IMR-90 (cell line): ENCODE measurements at regions not wholly inside any gene's neighbourhood (a gene's known extent, or its start where the extent isn't known, plus 50 kb on each side); places are given as distances from the start of the nearest gene placed in this dataset.

Source experiments
- ATAC-seq: fragments of 200-7000 bp; cut with Tn5 transposase; 2 replicates; pipeline ENCODE4 v1.9.1; 2020; ENCODE audit warnings: low read depth, mild to moderate bottlenecking, moderate library complexity
- BruUV-seq: library from RNA; stranded (reverse); fragments of 400-500 nt; replicated peaks from 2 replicates; lab custom pipeline; 2021; lab: Mats Ljungman, UMichigan
- CTCF ChIA-PET: fragments of 300-600 bp; formaldehyde crosslinking; extraction: SDS; loops from one replicate; lab custom pipeline; 2021; ENCODE audit warnings: antibody characterized with exemption; lab: Yijun Ruan, JAX
- POLR2A ChIA-PET: fragments of 300-600 bp; sonication (Branson Sonifier 250); formaldehyde crosslinking; loops from one replicate; lab custom pipeline; 2022; ENCODE audit warnings: antibody characterized with exemption; ENCODE audit not compliant: unreplicated experiment; lab: Charles Lee
- DNase-seq: peaks from one replicate; pipeline ENCODE4 v3.0.0; 2013
- H2AFZ ChIP-seq: replicated peaks from 2 replicates; pipeline ENCODE3; 2013; ENCODE audit warnings: low read length, mild to moderate bottlenecking; ENCODE audit not compliant: poor library complexity
- H2AK5ac ChIP-seq: 2 replicates; pipeline ENCODE4 v1.6.1; 2013; ENCODE audit warnings: low read depth, low read length, inconsistent platforms
- H2AK9ac ChIP-seq: replicated peaks from 2 replicates; pipeline ENCODE3; 2013; ENCODE audit warnings: mild to moderate bottlenecking, low read depth, low read length, moderate library complexity; ENCODE audit not compliant: poor library complexity
- H2BK120ac ChIP-seq: 2 replicates; pipeline ENCODE4 v1.6.1; 2013; ENCODE audit warnings: low read depth, low read length, inconsistent platforms
- H2BK15ac ChIP-seq: 3 replicates; pipeline ENCODE4 v1.6.1; 2013; ENCODE audit warnings: low read depth, low read length, inconsistent platforms
- H2BK20ac ChIP-seq: 2 replicates; pipeline ENCODE4 v1.6.1; 2013; ENCODE audit warnings: low read depth, mild to moderate bottlenecking, inconsistent platforms, low read length, moderate library complexity
- H2BK5ac ChIP-seq: 2 replicates; pipeline ENCODE4 v1.6.1; 2013; ENCODE audit warnings: mild to moderate bottlenecking, low read depth, low read length, inconsistent platforms; ENCODE audit not compliant: poor library complexity, severe bottlenecking
- H3K14ac ChIP-seq: replicated peaks from 2 replicates; pipeline ENCODE4 v1.6.1; 2013; ENCODE audit warnings: low read depth, low read length, inconsistent platforms
- H3K18ac ChIP-seq: 2 replicates; pipeline ENCODE4 v1.6.1; 2013; ENCODE audit warnings: low read depth, low read length, control low read depth
- H3K23ac ChIP-seq: 2 replicates; pipeline ENCODE4 v1.6.1; 2013; ENCODE audit warnings: low read depth, low read length, inconsistent platforms
- H3K27ac ChIP-seq: 2 replicates; pipeline ENCODE4 v1.5.1; 2013; ENCODE audit warnings: mild to moderate bottlenecking, control low read depth, low read length; ENCODE audit not compliant: insufficient read depth
- H3K27me3 ChIP-seq: 2 replicates; pipeline ENCODE4 v1.6.1; 2013; ENCODE audit warnings: low read length; ENCODE audit not compliant: control insufficient read depth, insufficient read depth
- H3K36me3 ChIP-seq: 2 replicates; pipeline ENCODE4 v1.6.1; 2013; ENCODE audit warnings: low read length, mixed read lengths; ENCODE audit not compliant: control insufficient read depth, insufficient read depth
- H3K4ac ChIP-seq: 2 replicates; pipeline ENCODE4 v1.6.1; 2013; ENCODE audit warnings: low read depth, low read length, inconsistent platforms
- H3K4me1 ChIP-seq: 2 replicates; pipeline ENCODE4 v1.6.1; 2013; ENCODE audit warnings: low read length, mixed read lengths; ENCODE audit not compliant: control insufficient read depth, insufficient read depth
- H3K4me2 ChIP-seq: 2 replicates; pipeline ENCODE4 v1.6.1; 2013; ENCODE audit warnings: low read depth, mild to moderate bottlenecking, control low read depth, low read length, moderate library complexity
- H3K4me3 ChIP-seq: 2 replicates; pipeline ENCODE4 v1.5.1; 2013; ENCODE audit warnings: low read depth, mild to moderate bottlenecking, control low read depth, low read length, moderate library complexity; ENCODE audit not compliant: insufficient read depth
- H3K56ac ChIP-seq: 2 replicates; pipeline ENCODE4 v1.6.1; 2013; ENCODE audit warnings: low read length, inconsistent platforms; ENCODE audit not compliant: insufficient read depth; ENCODE audit errors: extremely low read depth
- H3K79me1 ChIP-seq, 2 experiments: 2 replicates each; pipeline ENCODE4 v1.6.1; 2013; ENCODE audit warnings: low read length in 2 of 2, inconsistent platforms in 1 of 2, low read depth in 1 of 2
- H3K9ac ChIP-seq: 2 replicates; pipeline ENCODE4 v1.6.1; 2013; ENCODE audit warnings: low read depth, low read length, control low read depth
- H3K9me1 ChIP-seq: 2 replicates; pipeline ENCODE4 v1.6.1; 2013; ENCODE audit warnings: low read length, inconsistent platforms; ENCODE audit not compliant: insufficient read depth
- H3K9me3 ChIP-seq: 2 replicates; pipeline ENCODE4 v1.6.1; 2013; ENCODE audit warnings: low read length; ENCODE audit not compliant: control insufficient read depth, insufficient read depth
- H4K20me1 ChIP-seq: 2 replicates; pipeline ENCODE4 v1.6.1; 2013; ENCODE audit warnings: low read length, inconsistent platforms; ENCODE audit not compliant: insufficient read depth
- H4K5ac ChIP-seq: 2 replicates; pipeline ENCODE4 v1.6.1; 2013; ENCODE audit warnings: mild to moderate bottlenecking, low read depth, low read length, control low read depth
- H4K8ac ChIP-seq, 2 experiments: 2 replicates each; pipeline ENCODE4 v1.6.1; 2013; ENCODE audit warnings: low read depth in 2 of 2, low read length in 2 of 2, control low read depth in 1 of 2, inconsistent platforms in 1 of 2
- H4K91ac ChIP-seq: 2 replicates; pipeline ENCODE4 v1.6.1; 2013; ENCODE audit warnings: low read depth, low read length, inconsistent platforms; ENCODE audit not compliant: insufficient read depth
- BHLHE40 ChIP-seq: fragments of 150-350 bp; IDR thresholded peaks from 2 replicates; pipeline ENCODE4 v1.6.1; 2016; ENCODE audit warnings: mild to moderate bottlenecking, low read depth, low read length
- CEBPB ChIP-seq: IDR thresholded peaks from 2 replicates; pipeline ENCODE4 v1.6.1; 2012; ENCODE audit warnings: low read depth, low read length, improper control_type of control experiment
- CHD1 ChIP-seq: IDR thresholded peaks from 2 replicates; pipeline ENCODE4 v1.6.1; 2012; ENCODE audit warnings: low read depth, low read length, improper control_type of control experiment
- MAZ ChIP-seq: IDR thresholded peaks from 2 replicates; pipeline ENCODE4 v1.6.1; 2012; ENCODE audit warnings: low read depth, mild to moderate bottlenecking, low read length, improper control_type of control experiment, moderate library complexity, borderline replicate concordance
- NFE2L2 ChIP-seq: fragments of 150-350 bp; IDR thresholded peaks from 2 replicates; pipeline ENCODE4 v1.6.1; 2016; ENCODE audit warnings: low read depth, mild to moderate bottlenecking, low read length
- RFX5 ChIP-seq: IDR thresholded peaks from 2 replicates; pipeline ENCODE4 v1.8.0; 2012; ENCODE audit warnings: low read depth, mild to moderate bottlenecking, low read length, moderate library complexity
- WGBS, 2 experiments: methylation state at CpG; one replicate each; pipeline versions ENCODE4 v1.1.5 to v1.1.7; 2013; ENCODE audit warnings: missing lambda C conversion rate in 2 of 2; ENCODE audit not compliant: insufficient read length in 1 of 2; ENCODE audit errors: extremely low coverage in 2 of 2; 5-methylcytosine and 5-hydroxymethylcytosine counted together
- dilution Hi-C: fragments of 300-500 bp; cut with HindIII; formaldehyde crosslinking; loops from one replicate; pipeline ENCODE4 v1.14.3; 2018; ENCODE audit warnings: low sequenced_read_pairs; ENCODE audit not compliant: unreplicated experiment
- in situ Hi-C: fragments of 300-500 bp; cut with MboI; formaldehyde crosslinking; loops from 3 replicates; pipeline ENCODE4 v1.14.3; 2019; ENCODE audit warnings: low sequenced_read_pairs, inconsistent platforms, mixed read lengths
- intact Hi-C: fragments of 100-400 bp; cut with micrococcal nuclease; formaldehyde crosslinking; loops from 2 replicates; pipeline ENCODE4 v1.10.0; 2022
- TF ChIP-seq, protein P1 (sequence below): fragments of 150-350 bp; IDR thresholded peaks from 2 replicates; pipeline ENCODE4 v1.6.1; 2017; ENCODE audit warnings: mild to moderate bottlenecking, antibody characterized with exemption, low read length, low read depth
- TF ChIP-seq, protein P2 (sequence below): conservative IDR thresholded peaks from 2 replicates; pipeline ENCODE4 v1.5.1; 2012; ENCODE audit warnings: mild to moderate bottlenecking, low read depth, low read length, improper control_type of control experiment

DNA sequence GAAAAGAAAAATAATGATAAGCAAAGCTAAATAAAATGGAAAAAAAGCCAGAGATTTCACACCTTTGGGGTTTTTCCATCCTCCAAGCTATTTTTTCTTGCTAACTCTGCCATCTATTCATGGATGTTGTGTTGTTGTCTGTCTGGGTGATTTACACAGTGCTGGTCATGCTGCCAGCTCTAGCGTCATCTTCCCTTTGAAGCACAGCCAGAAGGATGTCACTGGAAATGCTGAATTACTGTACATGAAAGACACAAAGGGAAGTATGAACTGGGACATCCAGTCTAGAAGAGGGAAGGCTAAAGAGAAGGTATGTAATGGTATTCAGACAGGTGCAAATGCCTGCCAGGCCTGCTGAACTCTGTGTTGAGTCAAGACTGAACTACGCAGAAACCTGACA lies 241.9 kb upstream of the STXBP5 start:
- no peak overlapping the region for H2BK5ac ChIP-seq
- no peak for TF ChIP-seq RFX5
- TF ChIP-seq, protein P1, sequence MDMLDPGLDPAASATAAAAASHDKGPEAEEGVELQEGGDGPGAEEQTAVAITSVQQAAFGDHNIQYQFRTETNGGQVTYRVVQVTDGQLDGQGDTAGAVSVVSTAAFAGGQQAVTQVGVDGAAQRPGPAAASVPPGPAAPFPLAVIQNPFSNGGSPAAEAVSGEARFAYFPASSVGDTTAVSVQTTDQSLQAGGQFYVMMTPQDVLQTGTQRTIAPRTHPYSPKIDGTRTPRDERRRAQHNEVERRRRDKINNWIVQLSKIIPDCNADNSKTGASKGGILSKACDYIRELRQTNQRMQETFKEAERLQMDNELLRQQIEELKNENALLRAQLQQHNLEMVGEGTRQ: no peak
- no peak for TF ChIP-seq NFE2L2
- TF ChIP-seq BHLHE40: no peak
- TF ChIP-seq, protein P2, sequence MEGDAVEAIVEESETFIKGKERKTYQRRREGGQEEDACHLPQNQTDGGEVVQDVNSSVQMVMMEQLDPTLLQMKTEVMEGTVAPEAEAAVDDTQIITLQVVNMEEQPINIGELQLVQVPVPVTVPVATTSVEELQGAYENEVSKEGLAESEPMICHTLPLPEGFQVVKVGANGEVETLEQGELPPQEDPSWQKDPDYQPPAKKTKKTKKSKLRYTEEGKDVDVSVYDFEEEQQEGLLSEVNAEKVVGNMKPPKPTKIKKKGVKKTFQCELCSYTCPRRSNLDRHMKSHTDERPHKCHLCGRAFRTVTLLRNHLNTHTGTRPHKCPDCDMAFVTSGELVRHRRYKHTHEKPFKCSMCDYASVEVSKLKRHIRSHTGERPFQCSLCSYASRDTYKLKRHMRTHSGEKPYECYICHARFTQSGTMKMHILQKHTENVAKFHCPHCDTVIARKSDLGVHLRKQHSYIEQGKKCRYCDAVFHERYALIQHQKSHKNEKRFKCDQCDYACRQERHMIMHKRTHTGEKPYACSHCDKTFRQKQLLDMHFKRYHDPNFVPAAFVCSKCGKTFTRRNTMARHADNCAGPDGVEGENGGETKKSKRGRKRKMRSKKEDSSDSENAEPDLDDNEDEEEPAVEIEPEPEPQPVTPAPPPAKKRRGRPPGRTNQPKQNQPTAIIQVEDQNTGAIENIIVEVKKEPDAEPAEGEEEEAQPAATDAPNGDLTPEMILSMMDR: no peak
- TF ChIP-seq MAZ: no peak
- TF ChIP-seq CHD1: no peak
- TF ChIP-seq CEBPB: no peak
- no peak overlapping the region for H2AFZ ChIP-seq
- in situ Hi-C loops (no loop called here), intact Hi-C loops (no loop called here), dilution Hi-C loops (no loop called here)
- H3K4me1 ChIP-seq: no peaks in the 10 kb centered on the region
- H3K18ac ChIP-seq: no peak overlapping the region
- H3K79me1 ChIP-seq: no peaks in the 10 kb centered on the region
- no peak overlapping the region for H2AK9ac ChIP-seq
- POLR2A ChIA-PET: no interaction called here
- BruUV-seq: no TSS peak
- no peaks in the 10 kb centered on the region for H3K36me3 ChIP-seq
- H3K27ac ChIP-seq: no peak overlapping the region
- no peaks in the 10 kb centered on the region for H3K27me3 ChIP-seq
- H4K91ac ChIP-seq: no peak overlapping the region
- H3K9me3 ChIP-seq: peaks cover 13% of the 10 kb centered on the region
- no peak overlapping the region for H3K9ac ChIP-seq
- H3K56ac ChIP-seq: no peak overlapping the region
- no peak overlapping the region for H2BK20ac ChIP-seq
- H4K8ac ChIP-seq: no peak overlapping the region
- H3K4ac ChIP-seq: no peak overlapping the region
- no peaks in the 10 kb centered on the region for H4K20me1 ChIP-seq
- H4K5ac ChIP-seq: no peak overlapping the region
- no CpG with 5 or more reads among the region's 2 CpGs for WGBS, 2 experiments
- CTCF ChIA-PET: no interaction called here
- no peak overlapping the region for H3K4me3 ChIP-seq
- H3K4me2 ChIP-seq: no peak overlapping the region
- no peak overlapping the region for H3K14ac ChIP-seq
- H3K9me1 ChIP-seq: no peaks in the 10 kb centered on the region
- no peak overlapping the region for H2BK15ac ChIP-seq
- H3K23ac ChIP-seq: no peak overlapping the region
- H2AK5ac ChIP-seq: no peak overlapping the region
- DNase-seq: no peak
- H2BK120ac ChIP-seq: no peak overlapping the region
- no peak for ATAC-seq
